ENCODE measurements at regions not wholly inside any gene's neighbourhood (a gene's known extent, or its start where the extent isn't known, plus 50 kb on each side); places are given as distances from the start of the nearest gene placed in this dataset.

GRCh38 chr1:101482306-101482705, 245.5 kb downstream of the S1PR1 start:
- DNase-seq (ENCODE audit: low read depth in 1 of 2, low spot score in 1 of 2), result no peak
- Histone ChIP-seq H3K27ac (no peak overlapping the region), H3K4me1 (no peaks in the 10 kb centered on the region), H3K4me3 (no peak overlapping the region), H3K4me2 (no peak overlapping the region), H3K9me3 (no peaks in the 10 kb centered on the region)
- ChIA-PET CTCF (interaction anchor here (0.7 kb wide), 1 partner anchor 63 kb away, joined by 3 read pairs; no protein-coding TSS in a partner anchor), POLR2A (no interaction called here)
- TF ChIP-seq RCOR1 (IDR thresholded peaks at IDR 0.05; ENCODE audit: low read depth, low read length) (no peak), SMC3 (IDR thresholded peaks at IDR 0.05) (no peak), JUN (IDR thresholded peaks at IDR 0.05) (no peak), ELK1 (IDR thresholded peaks at IDR 0.05; ENCODE audit: low read depth, low read length) (no peak), EP300 (IDR thresholded peaks at IDR 0.05) (no peak), NFE2L2 (conservative IDR thresholded peaks at IDR 0.05; ENCODE audit: low read length) (no peak), CEBPB (IDR thresholded peaks at IDR 0.05) (no peak), CHD4 (IDR thresholded peaks at IDR 0.05; ENCODE audit: borderline replicate concordance) (no peak), RNF2 (IDR thresholded peaks at IDR 0.05; ENCODE audit: borderline replicate concordance, low read depth) (no peak)
- ATAC-seq, result no peak
- 18% methylated on average over 4 of the region's 4 CpGs for WGBS (ENCODE audit: missing lambda C conversion rate)
- no peak for FAIRE-seq

- Histone ChIP-seq H3K9me3 (no peaks in the 10 kb centered on the region), H3K4me2 (no peak overlapping the region), H3K4me1 (no peaks in the 10 kb centered on the region), H3K4me3 (no peak overlapping the region), H3K27ac (no peak overlapping the region)
- FAIRE-seq (no peak), ATAC-seq (no peak), DNase-seq (ENCODE audit: low read depth in 1 of 2, low spot score in 1 of 2) (no peak)
- TF ChIP-seq ESRRA (IDR thresholded peaks at IDR 0.05; ENCODE audit: borderline replicate concordance, low read length) (no peak), HDAC2 (IDR thresholded peaks at IDR 0.05) (no peak), RFX5 (IDR thresholded peaks at IDR 0.05) (no peak), HOXB13 (CRISPR knock-in tag; IDR thresholded peaks at IDR 0.05; ENCODE audit: low read depth) (no peak), JUN (IDR thresholded peaks at IDR 0.05) (no peak), NPAS2 (CRISPR knock-in tag; IDR thresholded peaks at IDR 0.05; ENCODE audit: borderline replicate concordance) (no peak), KDM1A (IDR thresholded peaks at IDR 0.05; ENCODE audit: low read depth) (no peak), CBX8 (IDR thresholded peaks at IDR 0.05) (no peak), BCL3 (IDR thresholded peaks at IDR 0.05) (no peak), NR3C1 (IDR thresholded peaks at IDR 0.05) (no peak)
- WGBS (ENCODE audit: missing lambda C conversion rate), result 2% methylated on average over 5 of the region's 5 CpGs
- CTCF ChIA-PET, result no interaction called here
- POLR2A ChIA-PET, result no interaction called here
These were observed 247.3 kb downstream of the S1PR1 start for GRCh38 chr1:101483982-101484688.

GRCh38 chr1:101484689-101485338, 248.0 kb downstream of the S1PR1 start:
- H3K4me2 ChIP-seq, result no peak overlapping the region
- 2% methylated on average over 2 of the region's 2 CpGs for WGBS (ENCODE audit: missing lambda C conversion rate)
- ATAC-seq (no peak), FAIRE-seq (no peak), DNase-seq (ENCODE audit: low read depth in 1 of 2, low spot score in 1 of 2) (no peak)
- POLR2A ChIA-PET, result no interaction called here
- H3K4me3 ChIP-seq, result no peak overlapping the region
- CTCF ChIA-PET, result no interaction called here
- H3K4me1 ChIP-seq, result no peaks in the 10 kb centered on the region
- no peaks in the 10 kb centered on the region for H3K9me3 ChIP-seq
- TF ChIP-seq MAZ (IDR thresholded peaks at IDR 0.05; ENCODE audit: borderline replicate concordance, low read depth, low read length) (no peak), CBX8 (IDR thresholded peaks at IDR 0.05) (no peak), BCL3 (IDR thresholded peaks at IDR 0.05) (no peak), PHF8 (IDR thresholded peaks at IDR 0.05; ENCODE audit: borderline replicate concordance, low read depth) (no peak), NPAS2 (CRISPR knock-in tag; IDR thresholded peaks at IDR 0.05; ENCODE audit: borderline replicate concordance) (no peak), HOXB5 (CRISPR knock-in tag; IDR thresholded peaks at IDR 0.05) (no peak), HOXB13 (CRISPR knock-in tag; IDR thresholded peaks at IDR 0.05; ENCODE audit: low read depth) (no peak), TFCP2L1 (CRISPR knock-in tag; IDR thresholded peaks at IDR 0.05) (no peak), HOXA7 (CRISPR knock-in tag; IDR thresholded peaks at IDR 0.05) (no peak), MAX (IDR thresholded peaks at IDR 0.05) (no peak), SMC3 (IDR thresholded peaks at IDR 0.05) (no peak)
- no peak overlapping the region for H3K27ac ChIP-seq

All from A549 (cell line).